Transverse colon (tissue), 3 donors: ENCODE measurements at regions not wholly inside any gene's neighbourhood (a gene's known extent, or its start where the extent isn't known, plus 50 kb on each side); places are given as distances from the start of the nearest gene placed in this dataset.

Source experiments
- CTCF ChIP-seq, 5 experiments: fragments of 200-600 bp in 3 of 5; fragments of 450-650 bp in 2 of 5; sonication (generic) in 3 of 5; IDR thresholded peaks; 1 replicate in 2 of 5; 2 replicates in 3 of 5; pipeline ENCODE4 v1.5.1; 2016 to 2017; ENCODE audit warnings: antibody characterized with exemption in 5 of 5, inconsistent platforms in 3 of 5, mild to moderate bottlenecking in 2 of 5, moderate library complexity in 1 of 5
- POLR2A ChIP-seq: fragments of 450-650 bp; IDR thresholded peaks from one replicate; pipeline ENCODE4 v1.6.1; 2016; ENCODE audit warnings: antibody characterized with exemption, mild to moderate bottlenecking, moderate library complexity

GRCh38 chr19:46927106-46927505 lies 66.3 kb downstream of the ARHGAP35 start:
- TF ChIP-seq POLR2A (no peak), CTCF (IDR thresholded peaks at IDR 0.05) (no peak)
